SH-SY5Y (cell line): ENCODE measurements at regions not wholly inside any gene's neighbourhood (a gene's known extent, or its start where the extent isn't known, plus 50 kb on each side); places are given as distances from the start of the nearest gene placed in this dataset.

ENCODE experiments used
- GATA2 ChIP-seq: IDR thresholded peaks from 2 replicates; pipeline ENCODE4 v1.6.1; 2011; ENCODE audit warnings: mild to moderate bottlenecking, low read depth, low read length
- GATA3 ChIP-seq: IDR thresholded peaks from 2 replicates; pipeline ENCODE4 v1.6.1; 2011; ENCODE audit warnings: low read depth, mild to moderate bottlenecking, low read length, moderate library complexity

- no peak for TF ChIP-seq GATA3
- no peak for TF ChIP-seq GATA2
These were observed 144.5 kb downstream of the KCTD15 start for GRCh38 chr19:33941133-33941532.
